H1 (cell line): ENCODE measurements at regions not wholly inside any gene's neighbourhood (a gene's known extent, or its start where the extent isn't known, plus 50 kb on each side); places are given as distances from the start of the nearest gene placed in this dataset.

Experiments used
- ATF3 ChIP-seq: IDR thresholded peaks from 2 replicates; pipeline ENCODE4 v1.6.1; 2011; ENCODE audit warnings: low read depth, mild to moderate bottlenecking, low read length; ENCODE audit not compliant: insufficient read depth
- BCL11A ChIP-seq, 2 experiments: IDR thresholded peaks; one replicate each; pipeline ENCODE4 v1.6.1; 2011; ENCODE audit warnings: low read depth in 2 of 2, low read length in 2 of 2, mild to moderate bottlenecking in 2 of 2
- CHD1 ChIP-seq: IDR thresholded peaks from 2 replicates; pipeline ENCODE4 v1.6.1; 2012; ENCODE audit warnings: low read depth, low read length, improper control_type of control experiment
- CHD7 ChIP-seq: fragments of 300-600 bp; sonication (generic); IDR thresholded peaks from 2 replicates; pipeline ENCODE4 v1.7.1; 2012; ENCODE audit warnings: low read length, moderate library complexity, mild to moderate bottlenecking, inconsistent platforms; ENCODE audit not compliant: insufficient replicate concordance
- MAFK ChIP-seq: IDR thresholded peaks from 2 replicates; pipeline ENCODE4 v1.6.1; 2012; ENCODE audit warnings: low read depth, mild to moderate bottlenecking, improper control_type of control experiment, low read length
- POLR2AphosphoS5 ChIP-seq: IDR thresholded peaks from 2 replicates; pipeline ENCODE4 v1.6.1; 2011; ENCODE audit warnings: low read depth, low read length
- RFX5 ChIP-seq: IDR thresholded peaks from 2 replicates; pipeline ENCODE4 v1.6.1; 2011; ENCODE audit warnings: low read depth, low read length, improper control_type of control experiment, borderline replicate concordance
- RNF2 ChIP-seq: fragments of 200-900, 300-1000 bp; sonication (generic); IDR thresholded peaks from 2 replicates; pipeline ENCODE4 v1.7.1; 2016; ENCODE audit warnings: borderline replicate concordance, low read depth, mild to moderate bottlenecking, antibody characterized with exemption, low read length; ENCODE audit not compliant: poor library complexity, severe bottlenecking; ENCODE audit errors: missing control alignments
- SIX5 ChIP-seq: IDR thresholded peaks from 2 replicates; pipeline ENCODE4 v1.6.1; 2011; ENCODE audit warnings: mild to moderate bottlenecking, low read depth, low read length
- SP4 ChIP-seq: IDR thresholded peaks from 2 replicates; pipeline ENCODE4 v1.6.1; 2012; ENCODE audit warnings: low read length, inconsistent platforms

DNA sequence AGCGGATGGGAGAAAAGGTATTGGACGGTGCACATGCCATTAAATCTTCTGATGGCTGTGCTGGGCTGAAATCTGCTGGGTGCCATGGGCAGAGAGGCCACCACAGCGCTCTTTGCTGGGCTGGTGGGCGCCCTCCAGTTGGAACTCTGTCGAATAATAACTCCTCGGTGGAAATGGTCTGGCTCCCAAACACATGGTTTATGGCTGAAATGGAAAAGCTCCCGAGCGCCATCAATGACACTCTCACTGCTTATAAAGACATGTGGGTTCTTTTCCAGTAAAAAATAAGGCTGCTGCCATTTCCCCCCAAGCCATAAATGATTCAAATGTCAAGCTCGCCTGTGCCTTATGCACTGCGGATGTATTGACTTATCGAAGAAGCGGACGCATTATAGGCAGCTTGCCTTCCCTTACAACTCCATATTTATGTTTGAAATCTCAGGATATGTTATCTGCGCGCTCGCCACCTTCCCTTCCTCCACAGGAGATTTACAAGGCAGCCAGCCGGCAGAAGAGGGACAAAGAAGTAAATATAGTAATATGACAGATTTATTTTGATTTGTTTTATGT, 239.0 kb upstream of the MKI67 start (continued):
- TF ChIP-seq CHD7 (no peak), BCL11A (IDR thresholded peaks at IDR 0.05; ENCODE audit: low read depth in 2 of 2, low read length in 2 of 2) (no peak), POLR2AphosphoS5 (no peak), RFX5 (no peak), RNF2 (no peak), MAFK (no peak), ATF3 (no peak), SIX5 (no peak), CHD1 (no peak), SP4 (no peak)
